Skin epidermis (tissue), 12 donors: ENCODE measurements at regions not wholly inside any gene's neighbourhood (a gene's known extent, or its start where the extent isn't known, plus 50 kb on each side); places are given as distances from the start of the nearest gene placed in this dataset.

Source experiments
- H3K27ac ChIP-seq, 21 experiments: fragments of 200-600 bp; sonication (generic) in 11 of 21; one replicate each; pipeline ENCODE4 v1.5.0; 2020; ENCODE audit warnings: mild to moderate bottlenecking in 3 of 21, inconsistent platforms in 2 of 21, moderate library complexity in 2 of 21
- H3K4me3 ChIP-seq, 7 experiments: fragments of 200-600 bp; sonication (generic) in 2 of 7; one replicate each; pipeline ENCODE4 v1.5.0; 2020; ENCODE audit warnings: inconsistent platforms in 2 of 7, mild to moderate bottlenecking in 2 of 7, moderate library complexity in 1 of 7

GRCh38 chr7:91653286-91653685 is 227.2 kb downstream of the MTERF1 start:
- no peak overlapping the region for H3K27ac ChIP-seq
- no peak overlapping the region for H3K4me3 ChIP-seq

GRCh38 chr7:91655656-91656055 is 224.8 kb downstream of the MTERF1 start:
- peak overlapping the region in 8 of 21 experiments; percentile 1 to 71 (median 54) for H3K27ac ChIP-seq
- no peak overlapping the region for H3K4me3 ChIP-seq

DNA sequence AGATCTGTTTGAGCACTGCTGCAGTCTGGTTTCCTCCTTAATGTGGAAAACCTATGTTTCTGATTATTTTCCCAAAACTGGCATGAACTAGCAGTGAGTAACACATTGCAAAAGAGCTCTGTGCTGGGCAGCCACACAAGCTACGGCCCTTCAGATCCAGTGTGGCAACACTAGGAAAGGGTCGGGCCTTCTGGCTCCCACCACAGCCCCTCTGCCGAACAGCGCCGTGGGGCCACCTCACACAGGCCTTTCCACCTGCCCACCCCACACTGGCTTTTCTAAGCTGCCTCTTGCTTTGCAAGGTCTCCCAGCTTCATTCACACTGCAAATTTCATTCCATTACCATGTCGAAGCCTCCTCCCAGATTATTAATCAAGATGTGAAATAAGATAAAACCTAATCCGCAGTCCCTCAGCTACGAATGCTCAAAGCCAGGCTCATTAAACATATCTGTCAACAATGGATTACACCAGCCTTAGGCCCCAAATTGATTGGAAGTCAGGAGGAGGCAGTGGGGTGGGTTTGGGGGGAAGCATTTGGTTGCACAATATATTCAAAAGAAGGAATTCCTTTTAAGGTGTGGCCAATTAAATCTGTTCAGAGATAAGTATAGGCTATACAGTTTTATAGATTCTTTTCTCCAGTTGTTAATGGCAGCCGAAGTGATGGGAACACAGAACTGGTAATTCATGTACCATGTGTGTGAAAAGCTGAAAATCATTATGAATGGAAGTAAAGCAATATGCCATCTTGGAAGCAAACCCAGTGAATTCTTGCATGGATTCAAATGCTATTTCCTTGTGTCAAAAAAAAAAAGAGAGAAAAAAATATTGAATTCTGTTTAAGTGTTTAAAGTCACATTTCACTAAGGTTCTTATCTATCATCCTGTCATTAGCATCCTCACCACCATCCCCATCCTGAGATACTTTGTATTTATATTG is 223.7 kb downstream of the MTERF1 start:
- Histone ChIP-seq H3K27ac (peak overlapping the region in 12 of 21 experiments; percentile 24 to 71 (median 46)), H3K4me3 (no peak overlapping the region)

DNA sequence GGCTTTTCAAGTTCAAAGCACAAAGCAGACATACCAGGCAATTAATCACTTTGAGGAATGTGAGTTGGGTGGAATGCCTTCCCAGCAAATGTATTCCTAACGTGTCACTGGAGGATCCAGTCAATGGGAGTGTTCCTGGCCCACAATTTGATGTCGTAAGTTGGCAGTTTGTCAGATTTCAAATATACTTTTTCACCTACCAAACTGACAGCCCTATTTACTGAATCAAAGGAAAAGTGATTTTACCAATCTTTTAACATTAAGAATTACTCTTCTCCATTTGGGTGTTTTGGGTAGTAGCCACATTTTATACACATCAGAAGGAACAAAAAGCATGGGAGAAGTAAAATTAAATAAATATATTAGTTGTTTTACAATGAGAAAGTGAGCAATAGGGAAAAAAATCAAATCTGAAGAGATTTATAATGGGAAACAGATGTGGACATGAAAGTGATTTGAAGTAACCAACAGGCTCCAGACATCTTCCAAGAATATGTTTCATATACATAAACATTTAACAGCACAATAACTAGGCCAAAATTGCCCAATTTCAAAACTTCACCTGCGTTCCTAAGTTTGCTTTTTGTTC is 222.9 kb downstream of the MTERF1 start:
- Histone ChIP-seq H3K27ac (peak overlapping the region in 3 of 21 experiments; percentile 26 to 63 (median 63)), H3K4me3 (no peak overlapping the region)

DNA sequence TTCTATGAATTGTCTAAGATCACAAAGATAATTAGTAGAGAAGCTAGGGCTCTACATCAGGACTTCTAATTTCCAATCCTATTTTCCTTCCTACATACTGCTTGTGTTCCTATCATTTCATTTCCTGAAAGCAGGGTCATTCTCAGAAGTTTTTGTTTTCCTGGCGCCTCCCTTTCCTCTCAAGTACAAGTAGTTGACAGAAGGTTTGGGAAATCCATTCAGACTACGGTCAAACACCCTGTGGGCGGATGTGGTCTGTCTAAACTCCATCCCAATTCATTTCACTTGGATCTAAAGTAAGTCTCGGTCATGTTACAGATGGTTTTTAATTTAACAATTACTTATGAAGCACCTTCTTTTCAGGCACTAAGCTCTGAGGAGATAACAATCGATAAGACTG is 221.4 kb downstream of the MTERF1 start:
- no peak overlapping the region for H3K4me3 ChIP-seq

GRCh38 chr7:91660734-91661356 is 219.7 kb downstream of the MTERF1 start:
- no peak overlapping the region for H3K27ac ChIP-seq
- no peak overlapping the region for H3K4me3 ChIP-seq

More for the DNA sequence above, 221.4 kb downstream of the MTERF1 start:
- peak overlapping the region in 2 of 21 experiments; percentile 26 to 63 for H3K27ac ChIP-seq

GRCh38 chr7:91661727-91662126 is 218.8 kb downstream of the MTERF1 start:
- H3K4me3 ChIP-seq: no peak overlapping the region
- H3K27ac ChIP-seq: no peak overlapping the region

GRCh38 chr7:91668217-91668616 is 212.3 kb downstream of the MTERF1 start:
- Histone ChIP-seq H3K27ac (no peak overlapping the region), H3K4me3 (no peak overlapping the region)

- H3K4me3 ChIP-seq: no peak overlapping the region
- H3K27ac ChIP-seq: no peak overlapping the region
Observed at GRCh38 chr7:91671245-91671644, 209.3 kb downstream of the MTERF1 start.

DNA sequence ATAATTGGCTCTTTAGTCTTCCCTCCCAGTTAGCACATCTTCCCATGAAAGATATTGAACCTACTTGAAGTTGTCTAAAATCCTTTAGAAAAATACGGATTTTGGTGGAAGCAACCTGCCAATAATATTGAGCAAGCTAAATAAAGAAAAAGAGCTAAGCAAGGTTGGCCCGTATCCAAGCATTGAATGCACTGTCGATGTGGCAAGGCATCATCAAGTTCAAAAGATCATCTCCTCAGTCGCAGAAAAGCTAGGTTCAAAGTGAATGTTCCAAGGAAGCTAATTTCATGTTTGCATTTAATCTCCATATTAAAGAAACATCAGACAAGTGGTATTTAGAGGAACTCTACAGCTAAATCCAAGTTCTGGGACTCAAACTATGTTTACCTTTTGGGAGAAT is 206.0 kb downstream of the MTERF1 start:
- no peak overlapping the region for H3K4me3 ChIP-seq
- H3K27ac ChIP-seq: no peak overlapping the region

GRCh38 chr7:91681718-91682117 is 198.8 kb downstream of the MTERF1 start:
- no peak overlapping the region for H3K4me3 ChIP-seq

GRCh38 chr7:91683823-91684222 is 196.7 kb downstream of the MTERF1 start:
- H3K27ac ChIP-seq: no peak overlapping the region

More at GRCh38 chr7:91681718-91682117, 198.8 kb downstream of the MTERF1 start:
- no peak overlapping the region for H3K27ac ChIP-seq

GRCh38 chr7:91685544-91685943 is 195.0 kb downstream of the MTERF1 start:
- H3K27ac ChIP-seq: no peak overlapping the region
- no peak overlapping the region for H3K4me3 ChIP-seq

More at GRCh38 chr7:91683823-91684222, 196.7 kb downstream of the MTERF1 start:
- H3K4me3 ChIP-seq: no peak overlapping the region

GRCh38 chr7:91690541-91691070 is 189.9 kb downstream of the MTERF1 start:
- Histone ChIP-seq H3K4me3 (no peak overlapping the region), H3K27ac (no peak overlapping the region)

DNA sequence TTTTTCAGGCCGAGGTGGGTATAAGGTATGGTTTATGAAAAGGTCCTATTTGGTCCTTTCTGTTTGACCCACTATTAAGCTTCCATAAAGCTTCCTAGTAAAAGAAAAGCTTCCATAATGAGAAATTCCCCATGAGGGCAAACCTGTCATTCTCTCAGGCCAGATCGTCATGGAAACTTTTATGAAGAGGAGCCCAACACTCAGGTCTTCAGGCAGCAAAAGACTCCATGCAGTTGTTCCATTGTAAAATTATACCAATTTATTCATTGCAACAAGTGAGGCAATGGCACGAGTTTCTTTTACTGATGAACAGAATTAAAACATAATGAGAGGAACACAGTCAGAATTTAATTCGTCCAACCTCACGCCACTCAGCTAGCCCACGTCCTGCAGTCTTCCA is 188.6 kb downstream of the MTERF1 start:
- no peak overlapping the region for H3K4me3 ChIP-seq
- H3K27ac ChIP-seq: no peak overlapping the region

- peak overlapping the region in 1 of 21 experiments; percentile 57 for H3K27ac ChIP-seq
Observed at GRCh38 chr7:91692800-91693199, 187.7 kb downstream of the MTERF1 start.

DNA sequence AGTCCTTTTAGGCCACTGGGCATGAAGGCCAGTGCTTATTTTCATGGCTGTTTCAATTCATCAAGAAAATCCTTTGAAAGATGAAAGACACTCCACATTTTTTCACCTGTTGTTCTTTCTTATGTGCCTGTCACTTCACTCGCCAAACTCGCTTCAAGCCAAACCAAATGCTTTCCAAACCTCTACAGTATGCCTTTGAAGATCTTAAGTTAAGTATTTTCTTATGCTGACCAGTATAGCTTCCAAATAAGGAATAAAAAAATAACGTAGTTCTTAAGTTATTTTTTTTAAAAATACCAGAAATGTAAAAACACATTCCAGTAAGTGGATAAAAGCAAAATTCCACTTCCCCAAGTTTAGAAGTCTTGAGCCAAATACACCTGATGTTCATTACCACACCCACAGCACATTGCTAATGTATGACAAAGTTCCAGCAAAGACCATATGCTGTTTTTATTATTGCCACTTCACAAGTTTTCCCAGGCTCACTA is 186.1 kb downstream of the MTERF1 start:
- Histone ChIP-seq H3K27ac (peak overlapping the region in 3 of 21 experiments; percentile 11 to 57 (median 16)), H3K4me3 (no peak overlapping the region)

More at GRCh38 chr7:91692800-91693199, 187.7 kb downstream of the MTERF1 start:
- H3K4me3 ChIP-seq: no peak overlapping the region

DNA sequence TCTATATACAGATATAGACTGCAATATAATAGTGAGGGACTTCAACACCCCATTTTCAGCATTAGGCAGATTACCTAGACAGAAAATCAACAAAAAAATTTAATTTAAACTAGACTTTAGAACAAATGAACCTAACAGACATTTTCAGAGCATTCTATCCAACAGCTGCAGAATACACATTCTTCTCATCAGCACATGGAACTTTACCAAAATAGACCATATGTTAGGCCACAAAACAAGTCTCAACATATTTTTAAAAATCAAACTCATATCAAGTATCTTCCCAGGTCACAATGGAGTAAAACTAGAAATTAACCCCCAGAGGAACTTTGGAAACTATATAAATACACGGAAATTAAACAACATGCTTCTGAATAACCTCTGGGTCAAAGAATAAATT is 169.6 kb downstream of the MTERF1 start:
- H3K27ac ChIP-seq: no peak overlapping the region

GRCh38 chr7:91713669-91714068 is 166.8 kb downstream of the MTERF1 start:
- no peak overlapping the region for H3K27ac ChIP-seq
- no peak overlapping the region for H3K4me3 ChIP-seq

More for the DNA sequence above, 169.6 kb downstream of the MTERF1 start:
- H3K4me3 ChIP-seq: no peak overlapping the region
